IMR-90 (cell line): ENCODE measurements at regions not wholly inside any gene's neighbourhood (a gene's known extent, or its start where the extent isn't known, plus 50 kb on each side); places are given as distances from the start of the nearest gene placed in this dataset.

Experiments
- ATAC-seq: fragments of 200-7000 bp; cut with Tn5 transposase; 2 replicates; pipeline ENCODE4 v1.9.1; 2020; ENCODE audit warnings: low read depth, mild to moderate bottlenecking, moderate library complexity
- BruUV-seq: library from RNA; stranded (reverse); fragments of 400-500 nt; replicated peaks from 2 replicates; lab custom pipeline; 2021; lab: Mats Ljungman, UMichigan
- CTCF ChIA-PET: fragments of 300-600 bp; formaldehyde crosslinking; extraction: SDS; loops from one replicate; lab custom pipeline; 2021; ENCODE audit warnings: antibody characterized with exemption; lab: Yijun Ruan, JAX
- POLR2A ChIA-PET: fragments of 300-600 bp; sonication (Branson Sonifier 250); formaldehyde crosslinking; loops from one replicate; lab custom pipeline; 2022; ENCODE audit warnings: antibody characterized with exemption; ENCODE audit not compliant: unreplicated experiment; lab: Charles Lee
- DNase-seq: peaks from one replicate; pipeline ENCODE4 v3.0.0; 2013
- H2AFZ ChIP-seq: replicated peaks from 2 replicates; pipeline ENCODE3; 2013; ENCODE audit warnings: low read length, mild to moderate bottlenecking; ENCODE audit not compliant: poor library complexity
- H2AK5ac ChIP-seq: 2 replicates; pipeline ENCODE4 v1.6.1; 2013; ENCODE audit warnings: low read depth, low read length, inconsistent platforms
- H2AK9ac ChIP-seq: replicated peaks from 2 replicates; pipeline ENCODE3; 2013; ENCODE audit warnings: mild to moderate bottlenecking, low read depth, low read length, moderate library complexity; ENCODE audit not compliant: poor library complexity
- H2BK120ac ChIP-seq: 2 replicates; pipeline ENCODE4 v1.6.1; 2013; ENCODE audit warnings: low read depth, low read length, inconsistent platforms
- H2BK15ac ChIP-seq: 3 replicates; pipeline ENCODE4 v1.6.1; 2013; ENCODE audit warnings: low read depth, low read length, inconsistent platforms
- H2BK20ac ChIP-seq: 2 replicates; pipeline ENCODE4 v1.6.1; 2013; ENCODE audit warnings: low read depth, mild to moderate bottlenecking, inconsistent platforms, low read length, moderate library complexity
- H2BK5ac ChIP-seq: 2 replicates; pipeline ENCODE4 v1.6.1; 2013; ENCODE audit warnings: mild to moderate bottlenecking, low read depth, low read length, inconsistent platforms; ENCODE audit not compliant: poor library complexity, severe bottlenecking
- H3K14ac ChIP-seq: replicated peaks from 2 replicates; pipeline ENCODE4 v1.6.1; 2013; ENCODE audit warnings: low read depth, low read length, inconsistent platforms
- H3K18ac ChIP-seq: 2 replicates; pipeline ENCODE4 v1.6.1; 2013; ENCODE audit warnings: low read depth, low read length, control low read depth
- H3K23ac ChIP-seq: 2 replicates; pipeline ENCODE4 v1.6.1; 2013; ENCODE audit warnings: low read depth, low read length, inconsistent platforms
- H3K27ac ChIP-seq: 2 replicates; pipeline ENCODE4 v1.5.1; 2013; ENCODE audit warnings: mild to moderate bottlenecking, control low read depth, low read length; ENCODE audit not compliant: insufficient read depth
- H3K27me3 ChIP-seq: 2 replicates; pipeline ENCODE4 v1.6.1; 2013; ENCODE audit warnings: low read length; ENCODE audit not compliant: control insufficient read depth, insufficient read depth
- H3K36me3 ChIP-seq: 2 replicates; pipeline ENCODE4 v1.6.1; 2013; ENCODE audit warnings: low read length, mixed read lengths; ENCODE audit not compliant: control insufficient read depth, insufficient read depth
- H3K4ac ChIP-seq: 2 replicates; pipeline ENCODE4 v1.6.1; 2013; ENCODE audit warnings: low read depth, low read length, inconsistent platforms
- H3K4me1 ChIP-seq: 2 replicates; pipeline ENCODE4 v1.6.1; 2013; ENCODE audit warnings: low read length, mixed read lengths; ENCODE audit not compliant: control insufficient read depth, insufficient read depth
- H3K4me2 ChIP-seq: 2 replicates; pipeline ENCODE4 v1.6.1; 2013; ENCODE audit warnings: low read depth, mild to moderate bottlenecking, control low read depth, low read length, moderate library complexity
- H3K4me3 ChIP-seq: 2 replicates; pipeline ENCODE4 v1.5.1; 2013; ENCODE audit warnings: low read depth, mild to moderate bottlenecking, control low read depth, low read length, moderate library complexity; ENCODE audit not compliant: insufficient read depth
- H3K56ac ChIP-seq: 2 replicates; pipeline ENCODE4 v1.6.1; 2013; ENCODE audit warnings: low read length, inconsistent platforms; ENCODE audit not compliant: insufficient read depth; ENCODE audit errors: extremely low read depth
- H3K79me1 ChIP-seq, 2 experiments: 2 replicates each; pipeline ENCODE4 v1.6.1; 2013; ENCODE audit warnings: low read length in 2 of 2, inconsistent platforms in 1 of 2, low read depth in 1 of 2
- H3K9ac ChIP-seq: 2 replicates; pipeline ENCODE4 v1.6.1; 2013; ENCODE audit warnings: low read depth, low read length, control low read depth
- H3K9me1 ChIP-seq: 2 replicates; pipeline ENCODE4 v1.6.1; 2013; ENCODE audit warnings: low read length, inconsistent platforms; ENCODE audit not compliant: insufficient read depth
- H3K9me3 ChIP-seq: 2 replicates; pipeline ENCODE4 v1.6.1; 2013; ENCODE audit warnings: low read length; ENCODE audit not compliant: control insufficient read depth, insufficient read depth
- H4K20me1 ChIP-seq: 2 replicates; pipeline ENCODE4 v1.6.1; 2013; ENCODE audit warnings: low read length, inconsistent platforms; ENCODE audit not compliant: insufficient read depth
- H4K5ac ChIP-seq: 2 replicates; pipeline ENCODE4 v1.6.1; 2013; ENCODE audit warnings: mild to moderate bottlenecking, low read depth, low read length, control low read depth
- H4K8ac ChIP-seq, 2 experiments: 2 replicates each; pipeline ENCODE4 v1.6.1; 2013; ENCODE audit warnings: low read depth in 2 of 2, low read length in 2 of 2, control low read depth in 1 of 2, inconsistent platforms in 1 of 2
- H4K91ac ChIP-seq: 2 replicates; pipeline ENCODE4 v1.6.1; 2013; ENCODE audit warnings: low read depth, low read length, inconsistent platforms; ENCODE audit not compliant: insufficient read depth
- POLR2A ChIP-seq: IDR thresholded peaks from 2 replicates; pipeline ENCODE4 v1.6.1; 2012; ENCODE audit warnings: mild to moderate bottlenecking, low read depth, low read length
- WGBS, 2 experiments: methylation state at CpG; one replicate each; pipeline versions ENCODE4 v1.1.5 to v1.1.7; 2013; ENCODE audit warnings: missing lambda C conversion rate in 2 of 2; ENCODE audit not compliant: insufficient read length in 1 of 2; ENCODE audit errors: extremely low coverage in 2 of 2; 5-methylcytosine and 5-hydroxymethylcytosine counted together
- dilution Hi-C: fragments of 300-500 bp; cut with HindIII; formaldehyde crosslinking; loops from one replicate; pipeline ENCODE4 v1.14.3; 2018; ENCODE audit warnings: low sequenced_read_pairs; ENCODE audit not compliant: unreplicated experiment
- in situ Hi-C: fragments of 300-500 bp; cut with MboI; formaldehyde crosslinking; loops from 3 replicates; pipeline ENCODE4 v1.14.3; 2019; ENCODE audit warnings: low sequenced_read_pairs, inconsistent platforms, mixed read lengths
- intact Hi-C: fragments of 100-400 bp; cut with micrococcal nuclease; formaldehyde crosslinking; loops from 2 replicates; pipeline ENCODE4 v1.10.0; 2022

GRCh38 chr16:17757808-17758207 lies 287.0 kb upstream of the XYLT1 start:
- Histone ChIP-seq H2BK120ac (no peak overlapping the region), H3K56ac (no peak overlapping the region), H3K27me3 (no peaks in the 10 kb centered on the region; the same call in 1 of the 2 replicates), H3K23ac (no peak overlapping the region), H3K4me3 (no peak overlapping the region), H2BK15ac (no peak overlapping the region), H2BK20ac (no peak overlapping the region), H4K91ac (no peak overlapping the region), H3K4me1 (no peaks in the 10 kb centered on the region), H3K18ac (no peak overlapping the region), H4K5ac (no peak overlapping the region), H3K4ac (no peak overlapping the region), H3K27ac (no peak overlapping the region), H3K36me3 (no peaks in the 10 kb centered on the region), H3K14ac (no peak overlapping the region), H2AK5ac (no peak overlapping the region), H4K8ac (no peak overlapping the region), H2AFZ (no peak overlapping the region), H3K9me3 (no peaks in the 10 kb centered on the region; the same call in 1 of the 2 replicates), H3K9me1 (no peaks in the 10 kb centered on the region), H2AK9ac (no peak overlapping the region), H2BK5ac (no peak overlapping the region), H3K9ac (no peak overlapping the region), H3K79me1 (no peaks in the 10 kb centered on the region), H4K20me1 (no peaks in the 10 kb centered on the region), H3K4me2 (no peak overlapping the region)
- DNase-seq = no peak
- POLR2A ChIA-PET = no interaction called here
- in situ Hi-C loops (no loop called here), dilution Hi-C loops (no loop called here), intact Hi-C loops (no loop called here)
- TF ChIP-seq POLR2A = no peak
- ATAC-seq = no peak
- 0% methylated on average over 1 of the region's 4 CpGs; no CpG with 5 or more reads in 1 of the 2 experiments for WGBS, 2 experiments
- no TSS peak for BruUV-seq
- CTCF ChIA-PET = no interaction called here
